ENCODE measurements at regions not wholly inside any gene's neighbourhood (a gene's known extent, or its start where the extent isn't known, plus 50 kb on each side); places are given as distances from the start of the nearest gene placed in this dataset.
"Not testable (repeated sequence)": the region's sequence is repeated elsewhere in the genome, so short reads cannot be mapped to it uniquely, and the experiment has no call there.

DNA sequence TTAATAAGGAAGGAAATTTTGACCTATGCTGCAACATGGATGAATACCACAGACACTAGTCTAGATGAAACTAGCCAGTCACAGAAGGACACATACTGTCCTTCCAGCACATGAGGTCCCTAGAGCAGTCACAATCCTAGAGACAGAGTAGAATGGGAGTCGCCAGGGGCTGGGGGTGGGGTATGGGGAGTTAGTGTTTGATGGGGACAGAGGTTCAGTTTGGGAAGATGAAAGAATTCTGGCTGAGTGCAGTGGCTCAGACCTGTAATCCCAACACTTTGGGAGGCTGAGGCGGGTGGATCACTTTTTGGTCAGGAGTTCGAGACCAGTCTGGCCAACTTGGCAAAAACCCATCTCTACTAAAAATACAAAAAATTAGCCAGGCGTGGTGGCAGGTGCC lies 99.2 kb downstream of the TPRA1 start:
- DNase-seq = no peak
- no peak overlapping the region for H3K4me3 ChIP-seq
- WGBS, 2 donors = 60 to 74% methylated on average over 4 of the region's 4 CpGs
- H3K27me3 ChIP-seq = peaks cover 0 to 38% (median 0%) of the 10 kb centered on the region in 4 donors
- intact Hi-C loops (cut with DNase I) = no loop called here
- H3K36me3 ChIP-seq = no peaks in the 10 kb centered on the region
- H3K9me3 ChIP-seq = no peaks in the 10 kb centered on the region
- H3K27ac ChIP-seq = no peak overlapping the region
- TF ChIP-seq CTCF (IDR thresholded peaks at IDR 0.05) (no peak), POLR2A (IDR thresholded peaks at IDR 0.05) (no peak)
- H3K4me1 ChIP-seq = no peaks in the 10 kb centered on the region

DNA sequence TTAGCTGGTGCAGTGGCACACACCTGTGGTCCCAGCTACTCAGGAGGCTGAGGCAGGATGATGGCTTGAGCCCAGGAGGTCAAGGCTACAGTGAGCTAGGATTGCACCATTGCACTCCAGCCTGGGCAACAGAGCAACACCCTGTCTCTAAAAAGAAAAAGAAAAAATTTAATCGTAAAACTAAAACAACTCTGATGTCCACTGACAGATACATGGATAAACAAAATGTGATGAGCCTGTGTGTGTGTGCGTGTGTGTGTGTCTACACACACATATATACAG lies 99.6 kb downstream of the TPRA1 start:
- 50 to 67% methylated on average over 2 of the region's 2 CpGs for WGBS, 2 donors
- H3K9me3 ChIP-seq; H3K36me3 ChIP-seq; H3K4me3 ChIP-seq; DNase-seq; H3K4me1 ChIP-seq; H3K27ac ChIP-seq; intact Hi-C loops (cut with DNase I): not testable (repeated sequence)
- H3K27me3 ChIP-seq = peaks cover 0 to 34% (median 0%) of the 10 kb centered on the region in 4 donors

- H3K4me1 ChIP-seq = no peaks in the 10 kb centered on the region
- no peaks in the 10 kb centered on the region for H3K9me3 ChIP-seq
- TF ChIP-seq POLR2A (IDR thresholded peaks at IDR 0.05) (no peak), CTCF (IDR thresholded peaks at IDR 0.05) (no peak)
- intact Hi-C loops (cut with DNase I) = no loop called here
- no peaks in the 10 kb centered on the region for H3K36me3 ChIP-seq
- no peak overlapping the region for H3K27ac ChIP-seq
- 64 to 67% methylated on average over 3 to 7 of the region's 7 CpGs for WGBS, 2 donors
- no peak for DNase-seq
- H3K4me3 ChIP-seq = no peak overlapping the region
- H3K27me3 ChIP-seq = peaks cover 0 to 29% (median 0%) of the 10 kb centered on the region in 4 donors
These were observed 100.1 kb downstream of the TPRA1 start for GRCh38 chr3:127490271-127491023.

DNA sequence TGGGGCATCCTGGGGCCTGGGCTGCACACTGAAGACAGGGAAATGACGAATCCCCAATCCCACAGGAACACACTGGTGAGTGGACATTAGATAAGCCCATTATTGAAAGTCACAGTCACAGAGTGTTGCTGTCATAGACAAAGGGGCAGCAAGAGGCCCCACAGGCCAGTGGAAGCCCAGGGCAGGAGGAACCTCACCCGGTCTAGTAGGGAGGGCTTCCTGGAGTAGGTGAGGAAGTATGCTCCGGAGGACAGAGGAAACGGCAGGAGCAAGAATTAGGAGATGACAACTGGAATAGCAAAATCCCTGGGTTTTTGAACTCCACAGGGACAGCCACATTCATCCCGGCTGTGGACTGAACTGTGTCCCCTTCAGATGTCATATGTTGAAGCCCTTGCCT lies 101.2 kb downstream of the TPRA1 start:
- Histone ChIP-seq H3K27me3 (peaks cover 0 to 28% (median 0%) of the 10 kb centered on the region in 4 donors), H3K4me1 (no peaks in the 10 kb centered on the region), H3K36me3 (no peaks in the 10 kb centered on the region), H3K9me3 (no peaks in the 10 kb centered on the region), H3K4me3 (no peak overlapping the region), H3K27ac (no peak overlapping the region)
- no peak for DNase-seq
- TF ChIP-seq CTCF (IDR thresholded peaks at IDR 0.05) (no peak), POLR2A (IDR thresholded peaks at IDR 0.05) (no peak)
- 80 to 86% methylated on average over 4 to 5 of the region's 5 CpGs for WGBS, 2 donors
- intact Hi-C loops (cut with DNase I) = no loop called here

GRCh38 chr3:127488740-127489139 lies 101.8 kb downstream of the TPRA1 start:
- no peak overlapping the region for H3K4me3 ChIP-seq

More at GRCh38 chr3:127488740-127489139, 101.8 kb downstream of the TPRA1 start:
- WGBS, 2 donors = 81 to 100% methylated on average over 3 of the region's 3 CpGs
- no peak overlapping the region for H3K27ac ChIP-seq
- TF ChIP-seq POLR2A (IDR thresholded peaks at IDR 0.05) (no peak), CTCF (IDR thresholded peaks at IDR 0.05) (no peak)
- H3K27me3 ChIP-seq = peaks cover 0 to 33% (median 0%) of the 10 kb centered on the region in 4 donors
- DNase-seq = no peak
- intact Hi-C loops (cut with DNase I) = no loop called here
- H3K4me1 ChIP-seq = no peaks in the 10 kb centered on the region
- no peaks in the 10 kb centered on the region for H3K9me3 ChIP-seq
- no peaks in the 10 kb centered on the region for H3K36me3 ChIP-seq

Data from esophagus squamous epithelium (tissue), 5 donors.